ENCODE measurements at regions not wholly inside any gene's neighbourhood (a gene's known extent, or its start where the extent isn't known, plus 50 kb on each side); places are given as distances from the start of the nearest gene placed in this dataset.

DNA sequence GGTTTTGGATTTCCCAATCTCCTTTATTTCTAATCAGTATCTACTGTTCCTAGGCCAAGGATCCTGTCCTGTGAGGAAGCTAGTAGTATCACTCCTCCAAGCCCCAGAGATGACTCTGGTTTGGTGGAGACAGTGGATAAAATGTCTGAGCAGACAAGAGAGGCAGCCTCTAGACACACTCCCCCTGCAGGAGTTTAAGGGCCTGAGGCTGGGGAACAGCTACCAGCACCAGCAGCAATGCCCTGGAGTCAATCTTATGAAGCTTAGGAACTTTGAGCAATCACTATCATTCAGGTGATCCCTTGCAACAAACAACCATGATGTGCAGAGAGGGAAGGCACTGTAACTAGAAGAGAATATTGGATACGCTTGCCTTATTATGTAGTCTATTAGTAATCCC is 384.7 kb upstream of the ID4 start:
- TF ChIP-seq EZH2phosphoT487 (IDR thresholded peaks at IDR 0.05; ENCODE audit: low read length) (no peak), EZH2 (optimal IDR thresholded peaks at IDR 0.05; ENCODE audit: low read depth, low read length) (no peak)
- TF ChIP-seq, protein P1, sequence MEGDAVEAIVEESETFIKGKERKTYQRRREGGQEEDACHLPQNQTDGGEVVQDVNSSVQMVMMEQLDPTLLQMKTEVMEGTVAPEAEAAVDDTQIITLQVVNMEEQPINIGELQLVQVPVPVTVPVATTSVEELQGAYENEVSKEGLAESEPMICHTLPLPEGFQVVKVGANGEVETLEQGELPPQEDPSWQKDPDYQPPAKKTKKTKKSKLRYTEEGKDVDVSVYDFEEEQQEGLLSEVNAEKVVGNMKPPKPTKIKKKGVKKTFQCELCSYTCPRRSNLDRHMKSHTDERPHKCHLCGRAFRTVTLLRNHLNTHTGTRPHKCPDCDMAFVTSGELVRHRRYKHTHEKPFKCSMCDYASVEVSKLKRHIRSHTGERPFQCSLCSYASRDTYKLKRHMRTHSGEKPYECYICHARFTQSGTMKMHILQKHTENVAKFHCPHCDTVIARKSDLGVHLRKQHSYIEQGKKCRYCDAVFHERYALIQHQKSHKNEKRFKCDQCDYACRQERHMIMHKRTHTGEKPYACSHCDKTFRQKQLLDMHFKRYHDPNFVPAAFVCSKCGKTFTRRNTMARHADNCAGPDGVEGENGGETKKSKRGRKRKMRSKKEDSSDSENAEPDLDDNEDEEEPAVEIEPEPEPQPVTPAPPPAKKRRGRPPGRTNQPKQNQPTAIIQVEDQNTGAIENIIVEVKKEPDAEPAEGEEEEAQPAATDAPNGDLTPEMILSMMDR (IDR thresholded peaks at IDR 0.05; ENCODE audit: low read length), result no peak
- no peak overlapping the region for H2AFZ ChIP-seq (ENCODE audit: low read length)
- no peaks in the 10 kb centered on the region for H3K4me1 ChIP-seq (ENCODE audit: low read length)
- no peaks in the 10 kb centered on the region for H3K36me3 ChIP-seq (replicated peaks; ENCODE audit: insufficient read depth, low read length)
- no peak overlapping the region for H3K4me3 ChIP-seq (ENCODE audit: low read length)
- no peaks in the 10 kb centered on the region for H3K9me2 ChIP-seq (replicated peaks; ENCODE audit: insufficient read depth, low read length)
- H3K9ac ChIP-seq (ENCODE audit: low read length), result no peak overlapping the region
- no peaks in the 10 kb centered on the region for H3F3A ChIP-seq (ENCODE audit: insufficient read depth, low read length)
- DNase-seq, result no peak
- H3K27ac ChIP-seq (ENCODE audit: low read length), result no peak overlapping the region
- H3K4me2 ChIP-seq (ENCODE audit: low read depth, low read length), result no peak overlapping the region
- no peaks in the 10 kb centered on the region for H3K79me2 ChIP-seq (ENCODE audit: low read length)
- H4K20me1 ChIP-seq (ENCODE audit: insufficient read depth, low read length), result no peaks in the 10 kb centered on the region
- H3K9me3 ChIP-seq (replicated peaks; ENCODE audit: insufficient read depth, low read length), result no peaks in the 10 kb centered on the region
- no peaks in the 10 kb centered on the region for H3K27me3 ChIP-seq (replicated peaks; ENCODE audit: insufficient read depth, low read length)

DNA sequence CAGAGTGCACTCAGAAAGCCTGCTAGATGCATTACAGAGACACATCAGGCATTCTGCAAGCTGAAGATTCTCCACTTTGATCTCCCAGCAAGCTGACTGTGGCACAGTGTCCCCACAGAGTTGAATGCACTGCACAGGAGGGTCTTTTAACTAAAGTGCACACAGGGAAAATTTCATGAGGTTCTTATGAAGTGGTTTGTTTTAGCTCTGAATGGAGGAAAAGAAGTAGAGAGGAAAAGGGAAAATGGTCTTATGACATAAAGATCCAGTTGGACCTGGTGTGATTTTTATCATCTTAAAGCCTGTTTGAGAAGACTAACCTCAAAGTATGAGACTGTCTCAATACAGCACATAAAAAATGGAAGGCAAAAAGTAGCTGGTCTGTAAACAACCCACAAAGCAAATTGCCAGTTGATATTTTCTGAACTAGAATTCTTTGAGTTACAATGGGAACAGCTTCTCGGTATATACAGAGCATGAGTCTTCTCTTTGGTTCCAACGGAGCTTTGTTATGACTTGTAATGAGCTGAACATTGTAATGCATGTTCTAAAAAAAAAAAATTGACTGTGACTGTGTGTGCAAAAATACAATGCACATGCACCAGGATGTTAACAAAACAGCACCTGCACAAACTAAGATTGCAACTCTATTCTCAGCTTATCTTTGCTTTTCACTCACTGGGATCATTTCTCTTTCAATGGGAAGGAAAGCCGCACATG is 383.0 kb upstream of the ID4 start:
- no peaks in the 10 kb centered on the region for H3K79me2 ChIP-seq (ENCODE audit: low read length)
- H3K4me2 ChIP-seq (ENCODE audit: low read depth, low read length), result no peak overlapping the region
- H3K4me1 ChIP-seq (ENCODE audit: low read length), result no peaks in the 10 kb centered on the region
- no peaks in the 10 kb centered on the region for H3K36me3 ChIP-seq (replicated peaks; ENCODE audit: insufficient read depth, low read length)
- no peaks in the 10 kb centered on the region for H3K27me3 ChIP-seq (replicated peaks; ENCODE audit: insufficient read depth, low read length)
- H3K9me2 ChIP-seq (replicated peaks; ENCODE audit: insufficient read depth, low read length), result no peaks in the 10 kb centered on the region
- no peak for DNase-seq
- H3K9me3 ChIP-seq (replicated peaks; ENCODE audit: insufficient read depth, low read length), result no peaks in the 10 kb centered on the region
- H4K20me1 ChIP-seq (ENCODE audit: insufficient read depth, low read length), result no peaks in the 10 kb centered on the region
- H3K27ac ChIP-seq (ENCODE audit: low read length), result no peak overlapping the region
- H3K4me3 ChIP-seq (ENCODE audit: low read length), result no peak overlapping the region
- TF ChIP-seq, protein P1 (IDR thresholded peaks at IDR 0.05; ENCODE audit: low read length), result no peak
- TF ChIP-seq EZH2 (optimal IDR thresholded peaks at IDR 0.05; ENCODE audit: low read depth, low read length) (no peak), EZH2phosphoT487 (IDR thresholded peaks at IDR 0.05; ENCODE audit: low read length) (no peak)
- no peak overlapping the region for H3K9ac ChIP-seq (ENCODE audit: low read length)
- no peaks in the 10 kb centered on the region for H3F3A ChIP-seq (ENCODE audit: insufficient read depth, low read length)
- no peak overlapping the region for H2AFZ ChIP-seq (ENCODE audit: low read length)

DNA sequence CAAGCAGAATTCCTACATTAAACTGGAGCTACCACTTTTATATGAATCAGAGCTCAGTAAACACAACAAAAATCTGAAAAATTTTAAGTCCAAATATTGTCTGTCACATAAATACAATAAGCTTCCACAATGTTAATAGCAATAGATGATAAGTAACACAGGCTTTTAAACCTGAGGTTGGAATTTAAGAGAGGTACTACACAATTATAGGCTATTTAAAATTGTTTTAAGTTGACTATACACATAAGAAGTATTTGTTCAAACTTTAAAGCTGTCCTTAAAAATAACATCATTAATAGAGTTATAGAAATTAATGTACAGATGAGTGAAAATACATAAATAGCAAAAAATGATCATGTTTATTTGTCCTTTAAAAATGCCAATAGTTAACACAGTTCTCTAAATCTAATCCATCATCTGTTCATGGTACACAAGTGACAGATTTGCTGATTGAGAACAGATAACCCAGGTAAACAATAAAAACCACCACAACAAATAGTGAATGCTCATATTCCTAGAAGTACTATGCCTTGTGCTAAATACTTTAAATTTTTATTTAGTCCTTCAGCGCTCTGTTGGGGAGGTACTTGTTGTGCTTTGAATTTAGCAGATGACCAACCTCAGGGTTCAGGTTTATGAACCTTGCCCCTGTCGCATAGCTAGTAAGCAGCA is 382.3 kb upstream of the ID4 start:
- TF ChIP-seq EZH2 (optimal IDR thresholded peaks at IDR 0.05; ENCODE audit: low read depth, low read length) (no peak), EZH2phosphoT487 (IDR thresholded peaks at IDR 0.05; ENCODE audit: low read length) (no peak)
- TF ChIP-seq, protein P1 (IDR thresholded peaks at IDR 0.05; ENCODE audit: low read length), result no peak
- no peaks in the 10 kb centered on the region for H3K9me2 ChIP-seq (replicated peaks; ENCODE audit: insufficient read depth, low read length)
- H3K4me2 ChIP-seq (ENCODE audit: low read depth, low read length), result no peak overlapping the region
- H4K20me1 ChIP-seq (ENCODE audit: insufficient read depth, low read length), result no peaks in the 10 kb centered on the region
- H3K9ac ChIP-seq (ENCODE audit: low read length), result no peak overlapping the region
- H3F3A ChIP-seq (ENCODE audit: insufficient read depth, low read length), result no peaks in the 10 kb centered on the region
- no peak for DNase-seq
- no peak overlapping the region for H2AFZ ChIP-seq (ENCODE audit: low read length)
- H3K79me2 ChIP-seq (ENCODE audit: low read length), result no peaks in the 10 kb centered on the region
- H3K36me3 ChIP-seq (replicated peaks; ENCODE audit: insufficient read depth, low read length), result no peaks in the 10 kb centered on the region
- no peak overlapping the region for H3K4me3 ChIP-seq (ENCODE audit: low read length)
- H3K27ac ChIP-seq (ENCODE audit: low read length), result no peak overlapping the region
- no peaks in the 10 kb centered on the region for H3K27me3 ChIP-seq (replicated peaks; ENCODE audit: insufficient read depth, low read length)
- no peaks in the 10 kb centered on the region for H3K4me1 ChIP-seq (ENCODE audit: low read length)
- no peaks in the 10 kb centered on the region for H3K9me3 ChIP-seq (replicated peaks; ENCODE audit: insufficient read depth, low read length)

Data from MM.1S (cell line).